Tibial artery (tissue), 4 donors: ENCODE measurements at regions not wholly inside any gene's neighbourhood (a gene's known extent, or its start where the extent isn't known, plus 50 kb on each side); places are given as distances from the start of the nearest gene placed in this dataset.

Experiments
- DNase-seq, 2 donors: peaks; one replicate each; pipeline ENCODE4 v3.0.0-alpha.2; 2019
- H3K27ac ChIP-seq, 2 donors: fragments of 200-600 bp; sonication (generic) in 1 of 2; 1 replicate in 1 of 2; 2 replicates in 1 of 2; pipeline ENCODE4 v1.5.1; 2018 to 2019; ENCODE audit warnings: mild to moderate bottlenecking in 1 of 2
- H3K27me3 ChIP-seq, 2 donors: fragments of 200-600 bp; sonication (generic) in 1 of 2; one replicate each; pipeline versions ENCODE4 v1.5.1 to v1.6.0; 2016 to 2019
- H3K36me3 ChIP-seq, 3 donors: fragments of 200-600 bp; sonication (generic) in 2 of 3; one replicate each; pipeline ENCODE4 v1.5.1; 2016 to 2019; ENCODE audit warnings: mild to moderate bottlenecking in 2 of 3
- H3K4me1 ChIP-seq, 4 donors: fragments of 200-600 bp; sonication (generic) in 2 of 4; 1 replicate in 3 of 4; 2 replicates in 1 of 4; pipeline ENCODE4 v1.5.1; 2016 to 2019
- H3K4me3 ChIP-seq, 2 donors: fragments of 200-600 bp; sonication (generic) in 1 of 2; 1 replicate in 1 of 2; 2 replicates in 1 of 2; pipeline ENCODE4 v1.5.1; 2018 to 2019; ENCODE audit warnings: mild to moderate bottlenecking in 2 of 2
- H3K9me3 ChIP-seq, 3 donors: fragments of 200-600 bp; sonication (generic) in 1 of 3; one replicate each; pipeline ENCODE4 v1.5.1; 2016 to 2019
- intact Hi-C: fragments of 100-400 bp; cut with DNase I; formaldehyde crosslinking; loops from one replicate; pipeline ENCODE4 v1.15.0; 2023; ENCODE audit warnings: low total_unique reads
- TF ChIP-seq, protein P1 (sequence below), 2 experiments: fragments of 200-600 bp in 1 of 2; fragments of 450-650 bp in 1 of 2; IDR thresholded peaks; one replicate each; pipeline ENCODE4 v1.5.1; 2017 to 2019; ENCODE audit warnings: antibody characterized with exemption in 2 of 2, mild to moderate bottlenecking in 1 of 2, moderate library complexity in 1 of 2

GRCh38 chr1:238061967-238062613, 171.4 kb upstream of the ZP4 start:
- no peaks in the 10 kb centered on the region for H3K27me3 ChIP-seq
- H3K9me3 ChIP-seq = peaks cover 0 to 6% (median 0%) of the 10 kb centered on the region in 3 donors
- no peaks in the 10 kb centered on the region for H3K4me1 ChIP-seq
- no peaks in the 10 kb centered on the region for H3K36me3 ChIP-seq
- TF ChIP-seq, protein P1, sequence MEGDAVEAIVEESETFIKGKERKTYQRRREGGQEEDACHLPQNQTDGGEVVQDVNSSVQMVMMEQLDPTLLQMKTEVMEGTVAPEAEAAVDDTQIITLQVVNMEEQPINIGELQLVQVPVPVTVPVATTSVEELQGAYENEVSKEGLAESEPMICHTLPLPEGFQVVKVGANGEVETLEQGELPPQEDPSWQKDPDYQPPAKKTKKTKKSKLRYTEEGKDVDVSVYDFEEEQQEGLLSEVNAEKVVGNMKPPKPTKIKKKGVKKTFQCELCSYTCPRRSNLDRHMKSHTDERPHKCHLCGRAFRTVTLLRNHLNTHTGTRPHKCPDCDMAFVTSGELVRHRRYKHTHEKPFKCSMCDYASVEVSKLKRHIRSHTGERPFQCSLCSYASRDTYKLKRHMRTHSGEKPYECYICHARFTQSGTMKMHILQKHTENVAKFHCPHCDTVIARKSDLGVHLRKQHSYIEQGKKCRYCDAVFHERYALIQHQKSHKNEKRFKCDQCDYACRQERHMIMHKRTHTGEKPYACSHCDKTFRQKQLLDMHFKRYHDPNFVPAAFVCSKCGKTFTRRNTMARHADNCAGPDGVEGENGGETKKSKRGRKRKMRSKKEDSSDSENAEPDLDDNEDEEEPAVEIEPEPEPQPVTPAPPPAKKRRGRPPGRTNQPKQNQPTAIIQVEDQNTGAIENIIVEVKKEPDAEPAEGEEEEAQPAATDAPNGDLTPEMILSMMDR (IDR thresholded peaks at IDR 0.05) = no peak
- H3K4me3 ChIP-seq = no peak overlapping the region
- intact Hi-C loops = no loop called here
- no peak overlapping the region for H3K27ac ChIP-seq
- DNase-seq = no peak

DNA sequence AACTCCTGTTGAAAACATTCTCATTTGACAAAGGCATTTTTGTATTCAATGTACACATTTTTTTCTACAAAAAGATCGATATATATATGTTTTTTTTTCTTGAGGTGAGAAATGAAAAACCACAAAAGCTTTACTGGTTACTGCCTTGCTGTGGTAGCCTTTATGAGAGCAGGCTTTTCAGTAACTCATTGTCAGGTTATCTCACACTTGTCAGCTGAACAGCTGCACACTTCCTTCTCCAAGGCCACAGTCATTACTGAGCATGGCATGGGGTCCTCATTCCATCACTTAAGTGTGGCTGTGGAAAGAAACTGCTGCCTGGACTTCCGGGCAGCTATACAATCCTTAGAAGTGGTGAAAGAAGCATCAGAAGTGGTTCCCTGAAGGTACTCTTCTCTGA, 169.3 kb upstream of the ZP4 start:
- intact Hi-C loops = no loop called here
- Histone ChIP-seq H3K9me3 (peaks cover 0 to 6% (median 0%) of the 10 kb centered on the region in 3 donors), H3K27ac (no peak overlapping the region), H3K36me3 (no peaks in the 10 kb centered on the region), H3K27me3 (no peaks in the 10 kb centered on the region), H3K4me1 (no peaks in the 10 kb centered on the region), H3K4me3 (no peak overlapping the region)
- TF ChIP-seq, protein P1 (IDR thresholded peaks at IDR 0.05) = no peak
- DNase-seq = no peak

GRCh38 chr1:238052496-238053266, 162.0 kb upstream of the ZP4 start:
- intact Hi-C loops = no loop called here
- TF ChIP-seq, protein P1 (IDR thresholded peaks at IDR 0.05) = no peak
- Histone ChIP-seq H3K27ac (no peak overlapping the region), H3K4me3 (no peak overlapping the region), H3K4me1 (no peaks in the 10 kb centered on the region), H3K27me3 (no peaks in the 10 kb centered on the region), H3K36me3 (no peaks in the 10 kb centered on the region), H3K9me3 (peaks cover 0 to under 1% (median 0%) of the 10 kb centered on the region in 3 donors)
- no peak for DNase-seq

DNA sequence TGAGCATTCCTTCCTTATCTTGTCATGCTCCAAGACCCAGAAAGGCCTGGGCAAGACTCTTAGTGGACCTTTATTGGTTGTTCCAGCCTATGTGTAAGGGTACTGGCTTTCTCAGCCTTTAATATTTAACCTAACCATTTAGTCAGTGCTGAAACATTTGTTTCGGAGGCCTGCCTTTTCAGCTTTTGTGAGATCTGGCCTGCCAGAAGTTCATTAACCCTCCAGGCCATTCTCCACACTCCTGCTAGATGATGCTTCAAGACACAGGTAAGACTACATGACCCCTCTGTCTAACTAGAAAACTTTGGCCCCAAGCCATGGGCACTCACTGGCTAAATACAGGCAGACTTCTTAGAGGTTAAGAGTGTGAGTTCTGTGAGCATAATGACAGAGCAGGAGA, 138.4 kb upstream of the ZP4 start:
- peaks cover 0 to 9% (median 0%) of the 10 kb centered on the region in 3 donors for H3K9me3 ChIP-seq
- DNase-seq = no peak
- H3K4me1 ChIP-seq = no peaks in the 10 kb centered on the region
- intact Hi-C loops = no loop called here
- H3K27ac ChIP-seq = no peak overlapping the region
- H3K4me3 ChIP-seq = no peak overlapping the region
- no peaks in the 10 kb centered on the region for H3K27me3 ChIP-seq
- TF ChIP-seq, protein P1 (IDR thresholded peaks at IDR 0.05) = no peak
- no peaks in the 10 kb centered on the region for H3K36me3 ChIP-seq

DNA sequence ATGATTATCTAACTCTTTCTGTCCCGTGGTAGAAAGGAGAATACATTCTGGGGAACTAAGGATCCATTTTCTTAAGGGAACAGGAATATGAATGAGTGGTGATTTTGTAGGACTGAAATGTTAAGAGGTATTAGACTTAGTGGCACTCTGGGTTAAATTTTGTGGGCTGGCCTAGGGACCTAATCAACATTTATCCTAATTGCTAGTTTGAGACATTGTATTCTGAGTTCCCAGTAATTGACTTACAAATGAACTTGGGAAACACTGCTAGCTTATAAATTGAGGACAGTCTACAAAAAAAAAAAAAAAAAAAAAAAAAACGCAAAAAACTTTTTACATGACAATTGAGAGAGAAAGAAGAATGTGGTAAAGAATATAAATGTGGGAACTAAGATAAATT, 136.6 kb upstream of the ZP4 start:
- H3K27me3 ChIP-seq = no peaks in the 10 kb centered on the region
- H3K27ac ChIP-seq = no peak overlapping the region
- DNase-seq = no peak
- no peak overlapping the region for H3K4me3 ChIP-seq
- no peaks in the 10 kb centered on the region for H3K36me3 ChIP-seq
- no peaks in the 10 kb centered on the region for H3K4me1 ChIP-seq
- TF ChIP-seq, protein P1 (IDR thresholded peaks at IDR 0.05) = no peak
- peaks cover 0 to 9% (median 0%) of the 10 kb centered on the region in 3 donors for H3K9me3 ChIP-seq
- intact Hi-C loops = no loop called here
